ENCODE measurements at regions not wholly inside any gene's neighbourhood (a gene's known extent, or its start where the extent isn't known, plus 50 kb on each side); places are given as distances from the start of the nearest gene placed in this dataset.
"Not testable (repeated sequence)": the region's sequence is repeated elsewhere in the genome, so short reads cannot be mapped to it uniquely, and the experiment has no call there.

- Mint-ChIP-seq H3K9me3 (peaks cover 8% of the 10 kb centered on the region), H3K4me3 (no peak overlapping the region), H3K27ac (peak overlapping the region; percentile 52), H3K4me1 (peaks cover 26% of the 10 kb centered on the region), H3K27me3 (ENCODE audit: low read depth) (no peaks in the 10 kb centered on the region), H3K36me3 (no peaks in the 10 kb centered on the region)
- DNase-seq (ENCODE audit: low spot score in 2 of 2, unreplicated experiment in 2 of 2): no peak
- TF ChIP-seq CTCF (IDR thresholded peaks at IDR 0.05; ENCODE audit: unreplicated experiment): no peak
Observed at GRCh38 chr1:192884241-192884640, 75.4 kb downstream of the RGS2 start.

- not testable (repeated sequence) for H3K36me3 Mint-ChIP-seq; DNase-seq (ENCODE audit: low spot score in 2 of 2, unreplicated experiment in 2 of 2); H3K4me3 Mint-ChIP-seq; H3K27me3 Mint-ChIP-seq (ENCODE audit: low read depth); H3K9me3 Mint-ChIP-seq
- H3K27ac Mint-ChIP-seq: peak overlapping the region; percentile 15
- H3K4me1 Mint-ChIP-seq: peaks cover 26% of the 10 kb centered on the region
Observed at GRCh38 chr1:192885387-192885786, 76.5 kb downstream of the RGS2 start.

DNA sequence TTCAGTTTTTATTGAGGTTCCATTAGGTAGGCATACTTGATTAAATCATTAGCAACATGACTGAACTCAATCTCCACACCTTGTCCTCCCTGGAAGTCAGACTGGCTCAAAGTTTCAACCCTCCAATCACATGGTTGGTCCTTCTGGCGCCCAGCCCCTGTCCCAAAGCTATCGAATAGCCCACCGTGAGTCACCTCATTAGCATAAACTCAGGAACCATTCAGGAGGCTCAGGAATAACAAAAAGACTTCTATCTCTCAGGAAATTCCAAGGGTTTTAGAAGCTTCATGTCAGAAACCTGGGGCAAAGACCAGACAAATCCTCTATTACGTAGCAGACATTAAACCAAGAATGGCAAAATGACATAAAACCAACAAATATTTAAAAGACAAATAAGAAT is 78.6 kb downstream of the RGS2 start:
- peaks cover 8% of the 10 kb centered on the region for H3K9me3 Mint-ChIP-seq
- no peak overlapping the region for H3K27ac Mint-ChIP-seq
- no peak for DNase-seq (ENCODE audit: low spot score in 2 of 2, unreplicated experiment in 2 of 2)
- H3K4me3 Mint-ChIP-seq: no peak overlapping the region
- no peaks in the 10 kb centered on the region for H3K36me3 Mint-ChIP-seq
- TF ChIP-seq CTCF (IDR thresholded peaks at IDR 0.05; ENCODE audit: unreplicated experiment): no peak
- H3K27me3 Mint-ChIP-seq (ENCODE audit: low read depth): no peaks in the 10 kb centered on the region
- H3K4me1 Mint-ChIP-seq: peaks cover 26% of the 10 kb centered on the region

DNA sequence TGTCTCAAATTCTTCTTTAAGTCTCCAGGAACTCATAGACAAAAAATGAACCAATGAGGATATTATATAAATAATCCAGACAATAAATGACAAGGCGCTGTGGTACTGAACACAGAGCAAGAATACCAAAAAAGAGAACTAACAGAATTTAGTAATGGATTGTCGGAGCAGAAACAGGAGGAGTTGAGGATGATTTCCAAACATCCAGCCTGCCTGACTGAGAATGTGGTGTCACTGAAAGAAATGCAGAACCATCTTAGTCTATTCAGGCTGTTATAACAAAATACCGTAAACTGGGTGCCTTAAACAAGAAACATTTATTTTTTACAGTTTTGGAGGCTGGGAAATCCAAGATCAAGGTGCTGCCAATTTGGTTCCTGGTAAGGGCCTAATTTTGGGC is 79.7 kb downstream of the RGS2 start:
- H3K36me3 Mint-ChIP-seq: no peaks in the 10 kb centered on the region
- no peak overlapping the region for H3K4me3 Mint-ChIP-seq
- H3K27ac Mint-ChIP-seq: no peak overlapping the region
- TF ChIP-seq CTCF (IDR thresholded peaks at IDR 0.05; ENCODE audit: unreplicated experiment): no peak
- peaks cover 8% of the 10 kb centered on the region for H3K9me3 Mint-ChIP-seq
- H3K27me3 Mint-ChIP-seq (ENCODE audit: low read depth): no peaks in the 10 kb centered on the region
- no peak for DNase-seq (ENCODE audit: low spot score in 2 of 2, unreplicated experiment in 2 of 2)
- peaks cover 28% of the 10 kb centered on the region for H3K4me1 Mint-ChIP-seq

DNA sequence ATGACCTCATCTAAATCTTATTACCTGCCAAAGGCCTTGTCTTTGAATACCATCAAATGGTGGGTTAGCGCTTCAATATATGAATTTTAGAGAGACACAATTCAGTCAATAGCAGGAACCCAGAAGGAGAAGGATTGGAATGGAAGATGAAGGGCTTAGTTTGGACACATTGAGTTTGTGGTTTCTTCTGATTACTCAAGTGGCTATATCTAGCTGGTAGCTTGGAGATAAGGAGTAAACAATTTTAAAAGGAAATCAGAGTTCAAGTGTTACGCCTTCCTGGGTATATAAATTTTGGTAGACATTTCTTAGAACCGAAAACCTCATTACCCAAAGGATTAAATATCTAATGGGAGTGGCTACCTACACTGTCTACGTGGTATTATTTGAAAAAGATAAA is 80.2 kb downstream of the RGS2 start:
- no peak for TF ChIP-seq CTCF (IDR thresholded peaks at IDR 0.05; ENCODE audit: unreplicated experiment)
- no peak overlapping the region for H3K4me3 Mint-ChIP-seq
- no peak for DNase-seq (ENCODE audit: low spot score in 2 of 2, unreplicated experiment in 2 of 2)
- peaks cover 8% of the 10 kb centered on the region for H3K9me3 Mint-ChIP-seq
- no peaks in the 10 kb centered on the region for H3K27me3 Mint-ChIP-seq (ENCODE audit: low read depth)
- peaks cover 23% of the 10 kb centered on the region for H3K4me1 Mint-ChIP-seq
- no peaks in the 10 kb centered on the region for H3K36me3 Mint-ChIP-seq
- H3K27ac Mint-ChIP-seq: no peak overlapping the region

DNA sequence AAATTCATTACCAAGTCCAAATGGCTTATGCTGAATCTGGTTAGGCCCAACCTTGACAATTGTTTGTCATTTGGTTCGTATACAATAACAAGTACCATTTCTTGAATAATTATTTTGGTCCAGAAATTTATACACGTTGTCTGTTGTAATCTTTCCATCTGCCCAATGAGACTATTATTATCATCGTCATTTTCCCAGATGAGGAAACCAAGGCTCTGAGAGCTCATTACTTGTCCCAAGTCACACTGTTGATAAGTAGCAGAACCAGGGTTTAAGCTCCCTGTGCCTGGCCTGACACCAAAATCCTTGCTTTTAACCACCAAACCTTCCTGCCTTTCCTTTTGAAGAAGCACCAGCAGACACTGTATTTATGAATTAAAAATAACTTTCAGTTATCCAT is 81.3 kb downstream of the RGS2 start:
- Mint-ChIP-seq H3K4me1 (peaks cover 14% of the 10 kb centered on the region), H3K36me3 (no peaks in the 10 kb centered on the region), H3K9me3 (peaks cover 8% of the 10 kb centered on the region), H3K27me3 (ENCODE audit: low read depth) (no peaks in the 10 kb centered on the region), H3K4me3 (no peak overlapping the region), H3K27ac (no peak overlapping the region)
- DNase-seq (ENCODE audit: low spot score in 2 of 2, unreplicated experiment in 2 of 2): no peak
- no peak for TF ChIP-seq CTCF (IDR thresholded peaks at IDR 0.05; ENCODE audit: unreplicated experiment)

Measured in mesothelial cell of epicardium (in vitro differentiated cells).